DND-41 (cell line): ENCODE measurements at regions not wholly inside any gene's neighbourhood (a gene's known extent, or its start where the extent isn't known, plus 50 kb on each side); places are given as distances from the start of the nearest gene placed in this dataset.

ENCODE experiments used
- EZH2 ChIP-seq: IDR thresholded peaks from 3 replicates; pipeline ENCODE4 v1.6.1; 2012; ENCODE audit warnings: borderline replicate concordance, low read depth, mild to moderate bottlenecking, moderate library complexity, low read length, inconsistent platforms; ENCODE audit not compliant: severe bottlenecking
- TF ChIP-seq, protein P1 (sequence below): IDR thresholded peaks from 2 replicates; pipeline ENCODE4 v1.5.1; 2012; ENCODE audit warnings: borderline replicate concordance, low read length, moderate library complexity, mild to moderate bottlenecking; ENCODE audit not compliant: poor library complexity, severe bottlenecking; ENCODE audit errors: extremely low read depth

DNA sequence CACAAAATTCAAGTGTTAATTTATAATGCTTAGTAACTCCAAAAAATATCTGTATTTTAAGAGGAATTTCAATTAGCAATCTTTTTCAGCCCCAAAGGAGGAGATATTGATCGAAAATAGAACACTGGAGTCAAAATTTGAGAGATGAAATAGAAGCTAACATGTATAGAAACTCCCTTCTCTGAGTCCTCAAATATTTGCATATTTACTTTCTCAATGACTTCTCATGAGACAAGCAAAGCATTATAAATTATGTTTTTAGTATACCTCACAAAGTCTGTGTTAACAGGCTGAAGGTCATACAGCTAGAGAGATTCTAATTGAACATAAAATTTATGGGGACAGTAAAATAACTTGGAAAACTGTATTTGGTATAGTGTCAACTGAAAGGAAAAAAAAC is 260.5 kb downstream of the GPAM start:
- TF ChIP-seq, protein P1, sequence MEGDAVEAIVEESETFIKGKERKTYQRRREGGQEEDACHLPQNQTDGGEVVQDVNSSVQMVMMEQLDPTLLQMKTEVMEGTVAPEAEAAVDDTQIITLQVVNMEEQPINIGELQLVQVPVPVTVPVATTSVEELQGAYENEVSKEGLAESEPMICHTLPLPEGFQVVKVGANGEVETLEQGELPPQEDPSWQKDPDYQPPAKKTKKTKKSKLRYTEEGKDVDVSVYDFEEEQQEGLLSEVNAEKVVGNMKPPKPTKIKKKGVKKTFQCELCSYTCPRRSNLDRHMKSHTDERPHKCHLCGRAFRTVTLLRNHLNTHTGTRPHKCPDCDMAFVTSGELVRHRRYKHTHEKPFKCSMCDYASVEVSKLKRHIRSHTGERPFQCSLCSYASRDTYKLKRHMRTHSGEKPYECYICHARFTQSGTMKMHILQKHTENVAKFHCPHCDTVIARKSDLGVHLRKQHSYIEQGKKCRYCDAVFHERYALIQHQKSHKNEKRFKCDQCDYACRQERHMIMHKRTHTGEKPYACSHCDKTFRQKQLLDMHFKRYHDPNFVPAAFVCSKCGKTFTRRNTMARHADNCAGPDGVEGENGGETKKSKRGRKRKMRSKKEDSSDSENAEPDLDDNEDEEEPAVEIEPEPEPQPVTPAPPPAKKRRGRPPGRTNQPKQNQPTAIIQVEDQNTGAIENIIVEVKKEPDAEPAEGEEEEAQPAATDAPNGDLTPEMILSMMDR = no peak
- TF ChIP-seq EZH2 = no peak
